Keratinocyte (primary cell): ENCODE measurements at regions not wholly inside any gene's neighbourhood (a gene's known extent, or its start where the extent isn't known, plus 50 kb on each side); places are given as distances from the start of the nearest gene placed in this dataset.
"Not testable (repeated sequence)": the region's sequence is repeated elsewhere in the genome, so short reads cannot be mapped to it uniquely, and the experiment has no call there.

Source experiments
- DNase-seq: peaks from one replicate; pipeline ENCODE4 v3.0.0-alpha.2; 2011; ENCODE audit warnings: low read depth, missing footprints, low spot score
- FAIRE-seq: peaks from 2 replicates; lab custom pipeline; 2011; peaks lifted over from hg19 to GRCh38; lab: Jason Lieb, UNC
- H2AFZ ChIP-seq: 2 replicates; pipeline ENCODE4 v1.6.0; 2012; ENCODE audit warnings: low read length, control low read depth, inconsistent platforms; ENCODE audit not compliant: control insufficient read depth
- H3K27ac ChIP-seq: 2 replicates; pipeline ENCODE4 v1.5.1; 2011; ENCODE audit warnings: low read length; ENCODE audit not compliant: control insufficient read depth, insufficient read depth
- H3K27me3 ChIP-seq: 3 replicates; pipeline ENCODE4 v1.6.0; 2011; ENCODE audit warnings: low read length; ENCODE audit not compliant: control insufficient read depth, insufficient read depth; ENCODE audit errors: extremely low read depth
- H3K36me3 ChIP-seq, 2 experiments: 2 replicates in 1 of 2; 3 replicates in 1 of 2; pipeline ENCODE4 v1.5.1; 2011; ENCODE audit warnings: low read length in 2 of 2, mild to moderate bottlenecking in 1 of 2; ENCODE audit not compliant: control insufficient read depth in 2 of 2, insufficient read depth in 2 of 2; ENCODE audit errors: extremely low read depth in 1 of 2
- H3K4me1 ChIP-seq: 3 replicates; pipeline ENCODE4 v1.5.1; 2011; ENCODE audit warnings: low read length; ENCODE audit not compliant: control insufficient read depth, insufficient read depth; ENCODE audit errors: extremely low read depth
- H3K4me2 ChIP-seq: 3 replicates; pipeline ENCODE4 v1.6.0; 2011; ENCODE audit warnings: low read depth, low read length; ENCODE audit not compliant: control insufficient read depth, insufficient read depth; ENCODE audit errors: extremely low read depth
- H3K4me3 ChIP-seq, 3 experiments: fragments of 200-600 bp in 1 of 3; sonication (generic) in 1 of 3; 2 replicates in 2 of 3; 3 replicates in 1 of 3; pipeline ENCODE4 v1.5.1; 2011 to 2016; ENCODE audit warnings: low read length in 3 of 3, mild to moderate bottlenecking in 3 of 3, control low read depth in 2 of 3, inconsistent platforms in 1 of 3, low read depth in 1 of 3, mixed read lengths in 1 of 3, mixed run types in 1 of 3, moderate library complexity in 1 of 3; ENCODE audit not compliant: control insufficient read depth in 2 of 3, insufficient read depth in 2 of 3; ENCODE audit errors: extremely low read depth in 1 of 3
- H3K79me2 ChIP-seq: 2 replicates; pipeline ENCODE4 v1.6.0; 2012; ENCODE audit warnings: low read length; ENCODE audit not compliant: control insufficient read depth, insufficient read depth
- H3K9ac ChIP-seq: 3 replicates; pipeline ENCODE4 v1.6.0; 2011; ENCODE audit warnings: low read length; ENCODE audit not compliant: control insufficient read depth, insufficient read depth; ENCODE audit errors: extremely low read depth
- H3K9me1 ChIP-seq: 3 replicates; pipeline ENCODE4 v1.6.0; 2011; ENCODE audit warnings: low read length; ENCODE audit not compliant: control insufficient read depth, insufficient read depth; ENCODE audit errors: extremely low read depth
- H3K9me3 ChIP-seq: 2 replicates; pipeline ENCODE4 v1.5.1; 2012; ENCODE audit warnings: low read depth, low read length; ENCODE audit not compliant: control insufficient read depth
- H4K20me1 ChIP-seq: 3 replicates; pipeline ENCODE4 v1.6.0; 2011; ENCODE audit warnings: low read length; ENCODE audit not compliant: control insufficient read depth, insufficient read depth; ENCODE audit errors: extremely low read depth
- CTCF ChIP-seq, 3 experiments: IDR thresholded peaks in 1 of 3; conservative IDR thresholded peaks in 1 of 3; optimal IDR thresholded peaks in 1 of 3; 2 replicates in 2 of 3; 3 replicates in 1 of 3; pipeline versions ENCODE3 to v1.5.1; 2011; ENCODE audit warnings: low read length in 3 of 3, mild to moderate bottlenecking in 3 of 3, moderate library complexity in 2 of 3, control low read depth in 1 of 3, inconsistent platforms in 1 of 3; ENCODE audit not compliant: insufficient read depth in 2 of 3; ENCODE audit errors: extremely low read depth in 1 of 3
- EZH2 ChIP-seq: IDR thresholded peaks from one replicate; pipeline ENCODE4 v1.6.1; 2012; ENCODE audit warnings: inconsistent platforms, mild to moderate bottlenecking, low read length, moderate library complexity
- dilution Hi-C: fragments of 300-500 bp; cut with MboI; formaldehyde crosslinking; loops from one replicate; pipeline ENCODE4 v1.7.0; 2020; ENCODE audit warnings: low sequenced_read_pairs; ENCODE audit not compliant: extremely low pct_ligation_motif_present

GRCh38 chr2:38138996-38139395, 63.0 kb upstream of the CYP1B1 start:
- TF ChIP-seq EZH2 (no peak), CTCF (optimal IDR thresholded peaks at IDR 0.05 in 1 of 3, IDR thresholded peaks at IDR 0.05 in 1 of 3, conservative IDR thresholded peaks at IDR 0.05 in 1 of 3; ENCODE audit: extremely low read depth in 1 of 3, insufficient read depth in 2 of 3, low read length in 3 of 3) (no peak)
- Histone ChIP-seq H2AFZ (no peak overlapping the region), H3K4me1 (no peaks in the 10 kb centered on the region), H3K79me2 (no peaks in the 10 kb centered on the region), H3K9ac (no peak overlapping the region), H3K36me3 (no peaks in the 10 kb centered on the region), H3K27me3 (no peaks in the 10 kb centered on the region), H3K27ac (no peak overlapping the region), H3K9me3 (no peaks in the 10 kb centered on the region), H3K9me1 (no peaks in the 10 kb centered on the region), H4K20me1 (no peaks in the 10 kb centered on the region), H3K4me2 (no peak overlapping the region), H3K4me3 (no peak overlapping the region)
- dilution Hi-C loops: no loop called here
- DNase-seq (no peak), FAIRE-seq (no peak)

DNA sequence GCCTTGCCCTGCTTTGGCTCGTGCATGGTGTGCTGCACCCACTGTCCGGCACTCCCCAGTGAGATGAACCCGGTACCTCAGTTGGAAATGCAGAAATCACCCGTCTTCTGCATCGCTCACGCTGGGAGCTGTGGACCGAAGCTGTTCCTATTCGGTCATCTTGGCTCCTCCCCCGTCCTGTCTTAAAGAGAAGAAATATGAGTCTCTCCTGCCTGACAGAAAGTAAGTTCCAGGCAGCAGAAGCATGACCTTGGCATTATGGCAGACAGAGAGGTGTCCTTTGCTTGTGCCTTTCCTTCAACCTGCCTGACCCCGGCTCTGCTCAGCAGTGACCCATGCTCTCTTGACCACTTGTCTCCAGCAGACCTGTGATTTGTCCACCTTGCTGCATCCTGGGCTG, 62.5 kb upstream of the CYP1B1 start:
- Histone ChIP-seq H3K36me3 (no peaks in the 10 kb centered on the region), H3K79me2 (no peaks in the 10 kb centered on the region), H3K9me1 (no peaks in the 10 kb centered on the region), H2AFZ (no peak overlapping the region), H3K4me1 (no peaks in the 10 kb centered on the region), H3K9me3 (no peaks in the 10 kb centered on the region), H3K9ac (no peak overlapping the region), H3K4me3 (no peak overlapping the region), H3K27me3 (no peaks in the 10 kb centered on the region), H3K4me2 (no peak overlapping the region), H4K20me1 (no peaks in the 10 kb centered on the region), H3K27ac (no peak overlapping the region)
- dilution Hi-C loops: no loop called here
- FAIRE-seq: no peak
- no peak for DNase-seq
- TF ChIP-seq CTCF (optimal IDR thresholded peaks at IDR 0.05 in 1 of 3, IDR thresholded peaks at IDR 0.05 in 1 of 3, conservative IDR thresholded peaks at IDR 0.05 in 1 of 3; ENCODE audit: extremely low read depth in 1 of 3, insufficient read depth in 2 of 3, low read length in 3 of 3) (no peak), EZH2 (no peak)

DNA sequence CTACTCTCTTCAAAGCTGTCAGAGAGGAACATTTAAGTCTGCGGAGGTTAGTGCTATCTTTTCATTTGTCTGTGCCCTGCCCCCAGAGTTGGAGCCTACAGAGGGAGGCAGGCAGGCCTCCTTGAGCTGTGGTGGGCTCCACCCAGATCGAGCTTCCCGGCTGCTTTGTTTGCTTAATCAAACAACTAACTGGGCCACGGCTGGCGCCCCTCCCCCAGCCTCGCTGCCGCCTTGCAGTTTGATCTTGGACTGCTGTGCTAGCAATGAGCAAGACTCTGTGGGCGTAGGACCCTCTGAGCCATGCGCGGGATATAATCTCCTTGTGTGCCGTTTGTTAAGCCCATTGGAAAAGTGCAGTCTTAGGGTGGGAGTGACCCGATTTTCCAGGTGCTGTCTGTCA, 62.0 kb upstream of the CYP1B1 start:
- H3K79me2 ChIP-seq, DNase-seq, H3K27me3 ChIP-seq, H3K36me3 ChIP-seq, FAIRE-seq, H3K4me3 ChIP-seq, H2AFZ ChIP-seq, H3K9ac ChIP-seq, H3K4me2 ChIP-seq, H3K4me1 ChIP-seq, H3K27ac ChIP-seq, dilution Hi-C loops, H3K9me1 ChIP-seq, H3K9me3 ChIP-seq, H4K20me1 ChIP-seq: not testable (repeated sequence)
